GM13976 (cell line): ENCODE measurements at regions not wholly inside any gene's neighbourhood (a gene's known extent, or its start where the extent isn't known, plus 50 kb on each side); places are given as distances from the start of the nearest gene placed in this dataset.

Experiments
- DNase-seq: peaks from one replicate; pipeline ENCODE4 v3.0.0; 2012; ENCODE audit warnings: low spot score
- CTCF ChIP-seq: IDR thresholded peaks from 2 replicates; pipeline ENCODE4 v1.5.1; 2012; ENCODE audit warnings: borderline replicate concordance, mild to moderate bottlenecking; ENCODE audit not compliant: insufficient read depth; ENCODE audit errors: extremely low read depth, missing control alignments, control extremely low read depth
- in situ Hi-C: fragments of 300-500 bp; cut with MboI; formaldehyde crosslinking; loops from one replicate; pipeline ENCODE4 v1.12.0; 2022; ENCODE audit warnings: low sequenced_read_pairs, mixed read lengths, inconsistent platforms; ENCODE audit not compliant: unreplicated experiment

GRCh38 chr16:86060381-86061317, 161.7 kb downstream of the IRF8 start:
- in situ Hi-C loops = no loop called here

DNA sequence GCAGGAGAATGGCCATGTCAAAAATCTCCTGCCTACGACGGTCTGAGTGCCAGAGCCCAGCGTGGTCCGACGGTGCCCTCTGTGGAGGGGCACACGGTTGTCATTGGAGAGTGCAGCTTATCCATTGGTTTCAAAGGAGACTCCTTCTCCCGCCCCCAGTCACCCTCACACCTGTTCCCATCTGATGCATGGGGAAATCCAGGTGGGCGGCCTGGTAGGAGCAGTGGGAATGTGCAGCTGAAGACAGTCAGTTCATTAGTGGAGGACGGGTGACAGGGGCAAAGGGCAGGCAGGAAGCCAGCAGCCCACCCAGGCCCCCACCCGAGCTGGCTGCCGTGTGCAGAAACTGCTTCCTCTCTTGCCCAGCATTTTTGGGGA, 162.3 kb downstream of the IRF8 start:
- DNase-seq = no peak
- TF ChIP-seq CTCF = no peak
- in situ Hi-C loops = no loop called here

More at GRCh38 chr16:86060381-86061317, 161.7 kb downstream of the IRF8 start:
- no peak for DNase-seq
- TF ChIP-seq CTCF = no peak

DNA sequence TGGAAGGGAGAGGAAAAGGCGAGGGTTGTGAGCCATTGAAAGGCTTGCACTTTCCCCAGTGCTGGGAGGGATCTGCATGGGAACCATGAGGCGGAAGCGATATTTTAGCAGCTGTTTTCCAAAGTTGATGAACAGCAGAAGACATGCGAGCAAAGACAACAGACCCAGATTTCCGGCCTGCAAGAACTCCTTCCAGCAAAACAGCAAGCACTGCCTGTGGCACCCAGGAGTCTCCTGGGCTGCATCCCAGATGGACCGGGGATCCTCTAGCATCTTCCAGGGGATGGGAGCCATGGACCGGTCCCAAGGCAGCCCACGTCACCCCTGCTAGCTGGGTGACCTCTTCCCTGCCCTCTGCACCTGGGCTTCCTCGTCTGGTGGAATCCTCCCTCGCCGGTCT, 162.8 kb downstream of the IRF8 start:
- no peak for TF ChIP-seq CTCF
- no peak for DNase-seq
- in situ Hi-C loops = no loop called here

DNA sequence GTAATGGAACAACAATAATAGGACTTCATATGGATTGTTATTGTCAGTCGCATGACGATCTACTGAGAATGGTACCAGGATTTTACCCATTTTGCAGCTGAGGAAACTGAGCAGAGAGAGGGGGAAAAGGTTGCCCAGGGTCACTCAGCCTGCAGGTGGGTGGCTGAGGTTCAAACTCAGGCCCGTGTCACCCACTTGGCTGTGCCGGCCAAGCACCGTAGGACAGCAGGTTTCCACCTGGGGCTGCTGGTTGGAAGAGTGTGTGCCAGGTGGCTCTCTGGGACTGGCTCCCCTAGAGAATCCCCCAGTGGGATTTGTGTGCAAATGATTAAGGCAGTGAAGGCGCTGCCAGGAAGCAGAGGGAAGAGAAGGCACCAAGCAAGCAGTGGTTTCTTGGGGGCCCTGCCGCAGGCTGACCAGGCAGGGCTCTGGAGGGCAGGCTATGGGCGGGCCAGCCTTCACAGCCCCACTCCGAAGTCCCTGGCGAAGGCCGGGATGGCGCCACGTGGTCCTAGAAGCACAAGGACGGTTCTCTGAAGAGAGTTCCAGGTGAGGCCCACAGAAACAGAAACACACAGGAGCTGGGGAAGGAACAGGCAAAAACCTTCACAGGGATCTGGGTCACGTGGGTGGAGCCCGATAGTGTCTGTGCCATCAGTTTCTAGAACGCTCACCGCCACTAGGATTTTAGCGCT, 163.5 kb downstream of the IRF8 start:
- no peak for TF ChIP-seq CTCF
- in situ Hi-C loops = no loop called here
- DNase-seq = no peak

GRCh38 chr16:86063760-86064405, 164.9 kb downstream of the IRF8 start:
- TF ChIP-seq CTCF = no peak
- in situ Hi-C loops = no loop called here
- DNase-seq = no peak

- no peak for TF ChIP-seq CTCF
- in situ Hi-C loops = no loop called here
- DNase-seq = no peak
Measured at GRCh38 chr16:86064431-86065250, 165.7 kb downstream of the IRF8 start.
